ENCODE measurements at regions not wholly inside any gene's neighbourhood (a gene's known extent, or its start where the extent isn't known, plus 50 kb on each side); places are given as distances from the start of the nearest gene placed in this dataset.

DNA sequence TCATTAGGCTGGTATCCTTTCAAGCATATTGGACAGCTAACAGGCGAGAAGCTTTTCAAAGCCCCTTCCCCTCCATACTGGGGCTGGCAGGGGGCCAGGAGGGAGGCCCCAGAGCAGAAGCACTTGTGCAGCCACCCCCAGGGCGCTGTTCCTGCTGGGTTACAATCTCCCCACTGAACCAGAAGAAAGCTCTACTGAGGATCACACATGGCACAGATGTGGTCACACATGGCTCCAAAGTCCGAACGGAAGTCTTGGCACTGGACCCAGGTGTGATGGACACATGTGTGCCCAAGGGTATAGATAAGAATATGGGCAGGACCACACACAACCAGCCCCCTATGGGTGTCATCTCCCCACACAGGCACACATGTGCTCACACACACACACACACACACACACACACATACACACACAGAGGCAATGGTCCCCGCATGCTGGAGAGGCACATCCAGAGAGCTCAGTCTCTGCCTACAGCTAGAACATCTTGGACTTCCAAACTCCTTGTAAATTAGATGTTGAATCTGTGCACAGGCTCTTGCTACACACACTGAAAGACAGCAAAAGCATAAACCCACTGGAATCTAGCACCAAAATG is 56.4 kb downstream of the TTC32 start:
- TF ChIP-seq CTCF (IDR thresholded peaks at IDR 0.05) (no peak), POLR2A (IDR thresholded peaks at IDR 0.05) (no peak)

Measured in adrenal gland (tissue), 5 donors.